ENCODE measurements at regions not wholly inside any gene's neighbourhood (a gene's known extent, or its start where the extent isn't known, plus 50 kb on each side); places are given as distances from the start of the nearest gene placed in this dataset.

DNA sequence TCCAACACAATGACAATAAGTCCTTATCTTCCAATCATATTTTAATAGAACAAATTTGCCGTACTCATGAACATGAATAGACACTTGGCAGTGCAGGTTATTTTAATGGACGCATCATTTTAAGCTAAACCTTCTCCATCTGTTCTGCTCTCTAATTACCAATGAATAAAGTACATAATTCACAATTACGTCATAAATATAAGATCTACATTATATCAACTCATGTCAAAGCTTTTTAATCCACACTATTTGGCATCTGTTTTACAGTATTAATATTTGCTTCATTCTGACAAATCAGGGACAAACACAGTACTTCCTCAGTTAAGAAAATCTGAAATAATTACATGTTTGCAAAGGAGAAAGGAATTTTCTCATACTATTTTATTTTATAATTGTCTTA lies 344.1 kb upstream of the DMAC1 start (continued):
- TF ChIP-seq, protein P1, sequence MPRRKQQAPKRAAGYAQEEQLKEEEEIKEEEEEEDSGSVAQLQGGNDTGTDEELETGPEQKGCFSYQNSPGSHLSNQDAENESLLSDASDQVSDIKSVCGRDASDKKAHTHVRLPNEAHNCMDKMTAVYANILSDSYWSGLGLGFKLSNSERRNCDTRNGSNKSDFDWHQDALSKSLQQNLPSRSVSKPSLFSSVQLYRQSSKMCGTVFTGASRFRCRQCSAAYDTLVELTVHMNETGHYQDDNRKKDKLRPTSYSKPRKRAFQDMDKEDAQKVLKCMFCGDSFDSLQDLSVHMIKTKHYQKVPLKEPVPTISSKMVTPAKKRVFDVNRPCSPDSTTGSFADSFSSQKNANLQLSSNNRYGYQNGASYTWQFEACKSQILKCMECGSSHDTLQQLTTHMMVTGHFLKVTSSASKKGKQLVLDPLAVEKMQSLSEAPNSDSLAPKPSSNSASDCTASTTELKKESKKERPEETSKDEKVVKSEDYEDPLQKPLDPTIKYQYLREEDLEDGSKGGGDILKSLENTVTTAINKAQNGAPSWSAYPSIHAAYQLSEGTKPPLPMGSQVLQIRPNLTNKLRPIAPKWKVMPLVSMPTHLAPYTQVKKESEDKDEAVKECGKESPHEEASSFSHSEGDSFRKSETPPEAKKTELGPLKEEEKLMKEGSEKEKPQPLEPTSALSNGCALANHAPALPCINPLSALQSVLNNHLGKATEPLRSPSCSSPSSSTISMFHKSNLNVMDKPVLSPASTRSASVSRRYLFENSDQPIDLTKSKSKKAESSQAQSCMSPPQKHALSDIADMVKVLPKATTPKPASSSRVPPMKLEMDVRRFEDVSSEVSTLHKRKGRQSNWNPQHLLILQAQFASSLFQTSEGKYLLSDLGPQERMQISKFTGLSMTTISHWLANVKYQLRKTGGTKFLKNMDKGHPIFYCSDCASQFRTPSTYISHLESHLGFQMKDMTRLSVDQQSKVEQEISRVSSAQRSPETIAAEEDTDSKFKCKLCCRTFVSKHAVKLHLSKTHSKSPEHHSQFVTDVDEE (CRISPR knock-in tag; IDR thresholded peaks at IDR 0.05): no peak
- TF ChIP-seq TOX (CRISPR knock-in tag; IDR thresholded peaks at IDR 0.05; ENCODE audit: borderline replicate concordance): no peak
- TF ChIP-seq ZFP30 (CRISPR knock-in tag; IDR thresholded peaks at IDR 0.05): no peak
- TF ChIP-seq ZC3H10 (CRISPR knock-in tag; IDR thresholded peaks at IDR 0.05): no peak
- no peak for TF ChIP-seq ARNTL (CRISPR knock-in tag; IDR thresholded peaks at IDR 0.05; ENCODE audit: borderline replicate concordance, low read depth)
- TF ChIP-seq RARB (CRISPR knock-in tag; IDR thresholded peaks at IDR 0.05): no peak

GRCh38 chr9:8140557-8140956 lies 341.0 kb upstream of the DMAC1 start:
- no peak for ATAC-seq
- TF ChIP-seq ZNF565 (CRISPR knock-in tag; conservative IDR thresholded peaks at IDR 0.05; ENCODE audit: low read depth) (no peak), ZFP30 (CRISPR knock-in tag; IDR thresholded peaks at IDR 0.05) (no peak), TCF4 (CRISPR knock-in tag; IDR thresholded peaks at IDR 0.05; ENCODE audit: borderline replicate concordance) (no peak), GLIS3 (CRISPR knock-in tag; IDR thresholded peaks at IDR 0.05) (no peak), PPARA (CRISPR knock-in tag; IDR thresholded peaks at IDR 0.05; ENCODE audit: borderline replicate concordance) (no peak), RARB (CRISPR knock-in tag; IDR thresholded peaks at IDR 0.05) (no peak), ZC3H10 (CRISPR knock-in tag; IDR thresholded peaks at IDR 0.05) (no peak), OSR1 (CRISPR knock-in tag; IDR thresholded peaks at IDR 0.05) (no peak)
- TF ChIP-seq, protein P2, sequence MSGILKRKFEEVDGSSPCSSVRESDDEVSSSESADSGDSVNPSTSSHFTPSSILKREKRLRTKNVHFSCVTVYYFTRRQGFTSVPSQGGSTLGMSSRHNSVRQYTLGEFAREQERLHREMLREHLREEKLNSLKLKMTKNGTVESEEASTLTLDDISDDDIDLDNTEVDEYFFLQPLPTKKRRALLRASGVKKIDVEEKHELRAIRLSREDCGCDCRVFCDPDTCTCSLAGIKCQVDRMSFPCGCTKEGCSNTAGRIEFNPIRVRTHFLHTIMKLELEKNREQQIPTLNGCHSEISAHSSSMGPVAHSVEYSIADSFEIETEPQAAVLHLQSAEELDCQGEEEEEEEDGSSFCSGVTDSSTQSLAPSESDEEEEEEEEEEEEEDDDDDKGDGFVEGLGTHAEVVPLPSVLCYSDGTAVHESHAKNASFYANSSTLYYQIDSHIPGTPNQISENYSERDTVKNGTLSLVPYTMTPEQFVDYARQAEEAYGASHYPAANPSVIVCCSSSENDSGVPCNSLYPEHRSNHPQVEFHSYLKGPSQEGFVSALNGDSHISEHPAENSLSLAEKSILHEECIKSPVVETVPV (CRISPR knock-in tag; IDR thresholded peaks at IDR 0.05): no peak

DNA sequence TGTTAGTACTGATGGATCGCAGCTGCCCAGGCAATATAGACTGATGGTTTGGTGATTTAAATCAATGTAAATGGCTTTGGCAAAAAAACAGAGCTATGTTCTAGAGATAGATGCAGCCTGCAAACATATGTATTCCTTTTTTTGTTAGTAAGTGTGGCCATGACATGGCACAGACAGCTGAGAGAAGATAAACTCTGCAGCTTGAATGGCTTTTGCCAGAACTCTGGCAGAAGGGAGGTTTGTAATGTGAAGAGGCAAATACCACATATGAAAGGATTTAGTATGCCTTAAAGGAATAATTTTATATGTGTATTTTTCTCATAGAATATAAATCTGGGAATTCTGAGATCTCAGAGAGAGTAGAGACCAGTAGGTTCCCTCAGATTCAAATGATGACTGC lies 340.2 kb upstream of the DMAC1 start:
- ATAC-seq: no peak
- TF ChIP-seq ZFP30 (CRISPR knock-in tag; IDR thresholded peaks at IDR 0.05): no peak
- TF ChIP-seq OSR1 (CRISPR knock-in tag; IDR thresholded peaks at IDR 0.05): no peak
- TF ChIP-seq GLIS3 (CRISPR knock-in tag; IDR thresholded peaks at IDR 0.05): no peak
- no peak for TF ChIP-seq BACH2 (CRISPR knock-in tag; IDR thresholded peaks at IDR 0.05; ENCODE audit: borderline replicate concordance)
- TF ChIP-seq TOX (CRISPR knock-in tag; IDR thresholded peaks at IDR 0.05; ENCODE audit: borderline replicate concordance): no peak
- no peak for TF ChIP-seq ZFP3 (CRISPR knock-in tag; IDR thresholded peaks at IDR 0.05)
- TF ChIP-seq ZNF70 (CRISPR knock-in tag; IDR thresholded peaks at IDR 0.05): no peak

DNA sequence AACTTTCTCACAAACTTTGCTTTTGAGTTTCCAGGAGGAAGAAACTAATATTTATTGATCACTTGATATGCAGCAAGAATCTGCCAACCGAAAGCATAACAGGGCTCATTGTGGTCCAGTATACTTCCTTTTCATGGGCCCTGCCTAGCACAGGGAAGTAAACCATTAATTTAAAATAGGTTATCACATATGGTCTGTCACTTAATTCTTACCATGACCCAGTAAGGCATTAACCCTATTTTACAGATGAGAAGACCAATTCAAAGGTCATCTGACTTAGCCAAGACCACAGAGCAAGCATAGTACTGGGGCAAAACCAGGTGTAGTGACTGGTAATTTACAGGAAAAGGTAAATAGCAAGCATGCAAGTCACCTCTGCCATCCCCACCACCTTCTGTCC lies 336.9 kb upstream of the DMAC1 start:
- no peak for ATAC-seq
- TF ChIP-seq ZNF565 (CRISPR knock-in tag; conservative IDR thresholded peaks at IDR 0.05; ENCODE audit: low read depth) (no peak), PPARA (CRISPR knock-in tag; IDR thresholded peaks at IDR 0.05; ENCODE audit: borderline replicate concordance) (no peak), ZFP30 (CRISPR knock-in tag; IDR thresholded peaks at IDR 0.05) (no peak), RARB (CRISPR knock-in tag; IDR thresholded peaks at IDR 0.05) (no peak), ZC3H10 (CRISPR knock-in tag; IDR thresholded peaks at IDR 0.05) (no peak), ZFP3 (CRISPR knock-in tag; IDR thresholded peaks at IDR 0.05) (no peak), SNAI2 (CRISPR knock-in tag; IDR thresholded peaks at IDR 0.05) (no peak), OSR1 (CRISPR knock-in tag; IDR thresholded peaks at IDR 0.05) (no peak), ZNF70 (CRISPR knock-in tag; IDR thresholded peaks at IDR 0.05) (no peak), PATZ1 (CRISPR knock-in tag; IDR thresholded peaks at IDR 0.05; ENCODE audit: borderline replicate concordance) (no peak), TOX (CRISPR knock-in tag; IDR thresholded peaks at IDR 0.05; ENCODE audit: borderline replicate concordance) (no peak), BACH2 (CRISPR knock-in tag; IDR thresholded peaks at IDR 0.05; ENCODE audit: borderline replicate concordance) (no peak), ZNF8 (CRISPR knock-in tag; IDR thresholded peaks at IDR 0.05) (no peak), CREB5 (CRISPR knock-in tag; IDR thresholded peaks at IDR 0.05; ENCODE audit: low read depth) (no peak), TCF4 (CRISPR knock-in tag; IDR thresholded peaks at IDR 0.05; ENCODE audit: borderline replicate concordance) (no peak), GLIS3 (CRISPR knock-in tag; IDR thresholded peaks at IDR 0.05) (no peak), ARNTL (CRISPR knock-in tag; IDR thresholded peaks at IDR 0.05; ENCODE audit: borderline replicate concordance, low read depth) (no peak)
- TF ChIP-seq, protein P1 (CRISPR knock-in tag; IDR thresholded peaks at IDR 0.05): no peak
- TF ChIP-seq, protein P2 (CRISPR knock-in tag; IDR thresholded peaks at IDR 0.05): no peak

Data from SK-N-SH treated with all-trans-retinoic acid at 6 μM for 48 hours (cell line).